T-helper 1 cell (primary cell): ENCODE measurements at regions not wholly inside any gene's neighbourhood (a gene's known extent, or its start where the extent isn't known, plus 50 kb on each side); places are given as distances from the start of the nearest gene placed in this dataset.

Source experiments
- DNase-seq, 5 donors: peaks; one replicate each; pipeline ENCODE4 v3.0.0-alpha.2; 2012 to 2020

GRCh38 chr18:47317824-47318508, 66.5 kb upstream of the SKOR2 start:
- DNase-seq = no peak

DNA sequence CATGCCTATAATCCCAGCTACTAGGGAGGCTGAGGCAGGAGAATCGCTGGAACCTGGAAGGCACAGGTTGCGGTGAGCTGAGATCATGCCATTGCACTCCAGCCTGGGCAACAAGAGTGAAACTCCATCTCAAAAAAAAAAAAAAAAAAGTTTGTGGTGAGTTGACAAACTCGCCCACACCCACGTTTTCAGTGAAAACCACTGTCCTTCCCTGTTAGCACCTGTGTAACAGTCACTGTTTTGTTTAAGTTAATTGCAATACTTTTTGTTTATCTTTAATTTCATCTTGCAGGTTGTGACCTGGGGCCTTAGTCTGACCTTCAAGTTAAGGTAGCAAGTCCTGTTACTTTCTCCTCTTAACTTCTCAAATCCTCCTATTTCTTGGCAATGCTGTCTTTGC, 65.5 kb upstream of the SKOR2 start:
- no peak for DNase-seq

- no peak for DNase-seq
These were observed 62.4 kb upstream of the SKOR2 start for GRCh38 chr18:47313901-47314300.

GRCh38 chr18:47311585-47311984, 60.1 kb upstream of the SKOR2 start:
- no peak for DNase-seq
